ENCODE measurements at regions not wholly inside any gene's neighbourhood (a gene's known extent, or its start where the extent isn't known, plus 50 kb on each side); places are given as distances from the start of the nearest gene placed in this dataset.

DNA sequence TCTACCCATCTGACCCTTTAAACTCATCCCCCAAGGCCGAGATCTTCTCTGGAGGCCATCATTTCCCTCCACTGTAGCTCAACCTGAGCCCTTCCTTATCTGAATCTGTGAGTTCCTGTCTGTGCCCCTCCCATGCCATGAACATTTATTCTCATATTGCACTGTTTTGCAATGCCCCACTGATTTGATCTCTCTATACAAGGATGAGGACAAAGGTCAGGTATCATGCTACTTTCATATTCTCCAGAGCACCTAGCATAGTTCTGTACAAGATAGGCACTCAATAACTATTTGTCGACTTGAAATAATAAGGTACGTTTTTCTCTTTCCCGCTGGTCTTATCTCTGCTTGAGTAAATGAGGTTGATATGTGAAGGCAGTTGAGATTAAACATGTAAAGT is 135.5 kb downstream of the KLF5 start:
- H3K4me3 ChIP-seq (ENCODE audit: low read length), result no peak overlapping the region
- H3K36me3 ChIP-seq (ENCODE audit: control insufficient read depth, insufficient read depth, low read length), result no peaks in the 10 kb centered on the region
- no peaks in the 10 kb centered on the region for H3K4me1 ChIP-seq (ENCODE audit: control insufficient read depth, insufficient read depth, low read length)
- H3K9ac ChIP-seq (ENCODE audit: low read length), result no peak overlapping the region
- no peak overlapping the region for H3K27ac ChIP-seq (ENCODE audit: low read depth, low read length)
- H3K27me3 ChIP-seq (ENCODE audit: control insufficient read depth, insufficient read depth, low read length), result no peaks in the 10 kb centered on the region

DNA sequence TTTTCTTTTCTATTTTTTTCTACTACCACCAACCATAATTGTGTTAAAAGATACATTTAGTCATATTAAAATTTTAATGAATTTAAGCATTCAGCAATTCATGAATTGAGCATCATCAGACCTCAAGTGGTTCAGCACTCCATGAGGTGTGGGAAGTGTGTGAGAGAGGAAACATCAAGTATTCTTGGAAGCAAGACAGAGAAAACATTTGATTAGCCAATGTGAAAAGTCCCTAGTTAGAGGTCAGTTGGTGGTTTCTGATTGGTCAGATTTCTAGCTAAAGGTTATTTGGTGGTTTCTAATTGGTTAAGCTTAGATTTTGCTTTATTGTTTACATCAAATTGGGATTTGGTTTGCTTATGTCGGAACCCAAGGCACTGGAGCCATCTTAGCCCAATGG is 134.7 kb downstream of the KLF5 start:
- Histone ChIP-seq H3K27ac (ENCODE audit: low read depth, low read length) (no peak overlapping the region), H3K9ac (ENCODE audit: low read length) (no peak overlapping the region), H3K36me3 (ENCODE audit: control insufficient read depth, insufficient read depth, low read length) (no peaks in the 10 kb centered on the region), H3K4me1 (ENCODE audit: control insufficient read depth, insufficient read depth, low read length) (no peaks in the 10 kb centered on the region), H3K4me3 (ENCODE audit: low read length) (no peak overlapping the region), H3K27me3 (ENCODE audit: control insufficient read depth, insufficient read depth, low read length) (no peaks in the 10 kb centered on the region)

DNA sequence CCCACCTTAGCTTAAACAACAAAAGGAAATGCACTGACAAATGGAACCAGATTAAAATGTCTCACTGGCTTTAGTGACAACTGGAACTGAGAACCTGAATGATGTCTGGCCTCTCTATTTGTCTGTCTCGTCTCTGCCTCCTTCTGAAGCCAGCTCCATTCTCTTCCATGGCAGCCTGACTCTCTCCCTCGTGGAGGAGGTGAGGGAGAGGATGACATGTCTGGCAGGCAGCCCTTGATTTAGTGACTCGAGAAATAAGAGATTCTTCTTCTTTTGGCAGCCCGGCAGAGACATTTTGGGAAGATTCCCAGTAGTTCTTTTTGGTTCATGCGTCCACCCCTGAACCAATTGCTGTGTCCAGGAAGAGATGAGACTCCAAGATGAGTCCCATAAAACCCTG is 131.7 kb downstream of the KLF5 start:
- H3K4me1 ChIP-seq (ENCODE audit: control insufficient read depth, insufficient read depth, low read length), result no peaks in the 10 kb centered on the region
- no peak overlapping the region for H3K27ac ChIP-seq (ENCODE audit: low read depth, low read length)
- no peaks in the 10 kb centered on the region for H3K27me3 ChIP-seq (ENCODE audit: control insufficient read depth, insufficient read depth, low read length)
- H3K4me3 ChIP-seq (ENCODE audit: low read length), result no peak overlapping the region
- no peaks in the 10 kb centered on the region for H3K36me3 ChIP-seq (ENCODE audit: control insufficient read depth, insufficient read depth, low read length)
- H3K9ac ChIP-seq (ENCODE audit: low read length), result no peak overlapping the region

DNA sequence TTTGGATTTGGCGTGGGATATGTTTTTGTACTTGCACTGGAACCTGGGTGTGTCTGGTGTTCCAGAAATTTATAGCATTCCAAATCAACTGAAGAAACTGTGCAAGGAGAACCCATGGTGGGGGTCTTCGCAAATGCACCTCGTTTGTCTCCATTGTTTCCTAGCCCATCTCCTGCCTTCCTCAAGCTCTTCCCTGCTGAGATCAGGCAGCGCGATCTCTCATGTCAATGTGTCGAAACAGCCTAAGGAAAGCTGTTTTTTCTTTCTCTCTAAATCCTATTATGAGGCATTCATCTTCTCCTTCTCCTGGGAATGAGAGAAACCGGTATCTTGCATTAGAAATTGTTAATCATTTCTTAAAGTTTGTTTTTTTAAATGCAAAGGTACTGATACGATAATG is 131.0 kb downstream of the KLF5 start:
- H3K4me3 ChIP-seq (ENCODE audit: low read length), result no peak overlapping the region
- no peaks in the 10 kb centered on the region for H3K27me3 ChIP-seq (ENCODE audit: control insufficient read depth, insufficient read depth, low read length)
- H3K27ac ChIP-seq (ENCODE audit: low read depth, low read length), result no peak overlapping the region
- H3K36me3 ChIP-seq (ENCODE audit: control insufficient read depth, insufficient read depth, low read length), result no peaks in the 10 kb centered on the region
- no peaks in the 10 kb centered on the region for H3K4me1 ChIP-seq (ENCODE audit: control insufficient read depth, insufficient read depth, low read length)
- no peak overlapping the region for H3K9ac ChIP-seq (ENCODE audit: low read length)

DNA sequence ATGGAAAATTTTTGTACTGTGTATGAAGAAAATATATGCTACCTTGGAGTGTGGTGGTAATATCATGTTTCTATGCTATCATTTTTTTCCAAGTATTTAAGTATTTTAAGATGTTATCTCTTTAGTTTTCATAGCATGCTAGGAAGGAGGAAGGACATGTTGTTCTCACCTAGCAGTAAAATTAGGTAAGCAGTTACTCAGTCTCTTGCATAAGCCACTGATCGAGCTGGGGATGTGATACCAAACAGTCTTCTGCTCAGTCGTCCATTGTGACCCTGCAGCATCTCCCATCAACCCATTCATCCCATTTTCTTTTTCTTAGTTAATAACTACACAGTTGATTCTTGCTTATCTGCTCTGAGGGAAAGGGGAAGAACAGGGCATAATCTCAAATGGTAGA is 130.6 kb downstream of the KLF5 start:
- Histone ChIP-seq H3K4me3 (ENCODE audit: low read length) (no peak overlapping the region), H3K9ac (ENCODE audit: low read length) (no peak overlapping the region), H3K4me1 (ENCODE audit: control insufficient read depth, insufficient read depth, low read length) (no peaks in the 10 kb centered on the region), H3K36me3 (ENCODE audit: control insufficient read depth, insufficient read depth, low read length) (no peaks in the 10 kb centered on the region), H3K27ac (ENCODE audit: low read depth, low read length) (no peak overlapping the region), H3K27me3 (ENCODE audit: control insufficient read depth, insufficient read depth, low read length) (no peaks in the 10 kb centered on the region)

DNA sequence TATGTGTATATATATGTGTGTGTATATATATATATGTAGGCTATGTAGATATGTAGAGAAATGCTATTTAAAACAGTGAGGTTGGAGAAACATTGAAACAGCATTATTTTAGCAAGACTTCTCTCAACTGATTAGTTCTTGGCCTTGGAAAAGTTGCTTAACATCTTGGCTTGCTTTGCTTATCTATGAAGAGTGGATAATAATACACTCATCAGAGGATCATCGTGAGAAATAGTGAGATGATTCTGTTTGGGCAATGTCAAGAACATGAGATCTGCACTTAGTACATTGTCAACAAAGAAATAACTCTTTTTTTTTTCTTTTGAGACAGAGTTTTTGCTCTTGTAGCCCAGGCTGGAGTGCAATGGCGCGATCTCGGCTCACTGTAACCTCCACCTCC is 128.3 kb downstream of the KLF5 start:
- Histone ChIP-seq H3K27me3 (ENCODE audit: control insufficient read depth, insufficient read depth, low read length) (no peaks in the 10 kb centered on the region), H3K27ac (ENCODE audit: low read depth, low read length) (no peak overlapping the region), H3K4me1 (ENCODE audit: control insufficient read depth, insufficient read depth, low read length) (no peaks in the 10 kb centered on the region), H3K9ac (ENCODE audit: low read length) (no peak overlapping the region), H3K4me3 (ENCODE audit: low read length) (no peak overlapping the region), H3K36me3 (ENCODE audit: control insufficient read depth, insufficient read depth, low read length) (no peaks in the 10 kb centered on the region)

DNA sequence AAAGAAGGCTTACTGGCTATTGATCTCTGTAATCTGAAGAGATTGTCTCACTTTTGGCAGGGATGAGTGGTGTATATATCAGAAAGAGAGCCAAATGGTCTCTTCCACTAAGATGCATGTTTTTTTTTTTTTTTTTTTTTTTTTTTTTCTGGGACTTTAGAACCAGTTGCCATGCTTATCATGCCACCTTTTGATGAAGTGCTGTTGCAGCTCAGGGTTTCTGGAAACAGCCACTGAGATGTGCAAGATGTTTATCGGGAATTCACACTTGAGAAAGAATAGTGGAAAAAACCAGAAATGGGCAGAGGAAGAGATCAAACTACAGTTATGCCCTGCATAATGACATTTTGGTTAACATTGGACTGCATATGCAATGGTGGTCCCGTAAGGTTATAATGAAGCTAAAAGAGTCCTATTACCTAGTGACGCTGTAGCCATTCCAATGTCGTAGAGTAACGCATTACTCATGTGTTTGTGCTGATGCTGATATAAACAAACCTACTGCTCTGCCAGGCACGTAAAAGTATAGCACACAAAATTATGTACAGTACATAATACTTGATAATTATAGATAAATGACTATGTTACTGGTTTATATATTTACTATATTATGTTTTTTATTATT is 121.0 kb downstream of the KLF5 start:
- Histone ChIP-seq H3K4me1 (ENCODE audit: control insufficient read depth, insufficient read depth, low read length) (no peaks in the 10 kb centered on the region), H3K4me3 (ENCODE audit: low read length) (no peak overlapping the region), H3K27me3 (ENCODE audit: control insufficient read depth, insufficient read depth, low read length) (no peaks in the 10 kb centered on the region), H3K36me3 (ENCODE audit: control insufficient read depth, insufficient read depth, low read length) (no peaks in the 10 kb centered on the region), H3K27ac (ENCODE audit: low read depth, low read length) (no peak overlapping the region), H3K9ac (ENCODE audit: low read length) (no peak overlapping the region)

DNA sequence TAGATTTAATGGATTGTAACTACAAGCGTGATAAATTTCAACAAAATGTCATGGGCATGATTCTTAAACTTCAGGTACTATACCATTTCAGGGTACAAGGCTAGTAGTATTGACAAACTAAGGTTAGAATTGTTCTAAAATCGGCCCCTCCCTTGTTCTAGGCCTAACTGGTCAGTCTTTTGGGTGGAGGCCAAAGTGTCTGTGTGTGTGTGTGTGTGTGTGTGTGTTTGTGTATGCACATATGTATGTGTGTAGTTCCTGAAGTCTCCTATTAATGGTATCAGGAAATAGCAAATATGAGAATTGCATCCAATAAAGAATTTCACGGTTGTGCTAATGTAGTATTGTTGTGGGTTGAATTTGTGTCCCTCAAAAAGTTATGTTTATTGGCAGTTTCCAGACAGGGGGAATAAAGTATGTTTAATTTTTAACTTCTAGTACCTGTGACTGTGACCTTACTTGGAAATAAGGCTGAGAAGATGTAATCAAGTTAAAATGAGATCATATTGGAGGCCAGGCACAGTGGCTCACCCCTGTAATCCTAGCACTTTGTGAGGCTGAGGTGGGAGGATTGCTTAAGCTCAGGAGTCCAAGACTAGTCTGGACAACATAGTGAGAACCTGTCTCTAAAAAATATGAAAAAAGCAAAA is 119.2 kb downstream of the KLF5 start:
- no peaks in the 10 kb centered on the region for H3K27me3 ChIP-seq (ENCODE audit: control insufficient read depth, insufficient read depth, low read length)

DNA sequence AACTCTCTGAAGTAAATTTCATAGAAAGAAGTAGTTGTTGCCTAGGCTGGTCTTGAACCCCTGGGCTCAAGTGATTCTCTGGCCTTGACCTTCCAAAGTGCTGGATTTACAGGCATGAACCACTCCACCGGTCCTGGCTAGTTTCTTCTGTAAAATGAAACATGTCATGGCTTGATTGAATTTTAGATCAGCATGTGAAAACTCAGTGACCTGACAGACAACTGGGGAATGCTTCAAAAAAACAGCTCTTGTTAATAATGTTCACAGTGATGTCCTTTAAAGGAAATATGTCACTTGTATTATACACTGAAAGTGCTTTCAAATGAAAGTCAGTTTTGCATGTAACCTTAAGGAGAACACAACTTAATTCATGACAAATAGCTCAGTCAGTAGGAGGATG is 118.2 kb downstream of the KLF5 start:
- H3K27me3 ChIP-seq (ENCODE audit: control insufficient read depth, insufficient read depth, low read length), result no peaks in the 10 kb centered on the region
- no peaks in the 10 kb centered on the region for H3K4me1 ChIP-seq (ENCODE audit: control insufficient read depth, insufficient read depth, low read length)
- H3K4me3 ChIP-seq (ENCODE audit: low read length), result no peak overlapping the region
- no peaks in the 10 kb centered on the region for H3K36me3 ChIP-seq (ENCODE audit: control insufficient read depth, insufficient read depth, low read length)
- H3K9ac ChIP-seq (ENCODE audit: low read length), result no peak overlapping the region
- no peak overlapping the region for H3K27ac ChIP-seq (ENCODE audit: low read depth, low read length)

More for the DNA sequence above, 119.2 kb downstream of the KLF5 start:
- Histone ChIP-seq H3K9ac (ENCODE audit: low read length) (no peak overlapping the region), H3K4me3 (ENCODE audit: low read length) (no peak overlapping the region), H3K27ac (ENCODE audit: low read depth, low read length) (no peak overlapping the region), H3K4me1 (ENCODE audit: control insufficient read depth, insufficient read depth, low read length) (no peaks in the 10 kb centered on the region), H3K36me3 (ENCODE audit: control insufficient read depth, insufficient read depth, low read length) (no peaks in the 10 kb centered on the region)

DNA sequence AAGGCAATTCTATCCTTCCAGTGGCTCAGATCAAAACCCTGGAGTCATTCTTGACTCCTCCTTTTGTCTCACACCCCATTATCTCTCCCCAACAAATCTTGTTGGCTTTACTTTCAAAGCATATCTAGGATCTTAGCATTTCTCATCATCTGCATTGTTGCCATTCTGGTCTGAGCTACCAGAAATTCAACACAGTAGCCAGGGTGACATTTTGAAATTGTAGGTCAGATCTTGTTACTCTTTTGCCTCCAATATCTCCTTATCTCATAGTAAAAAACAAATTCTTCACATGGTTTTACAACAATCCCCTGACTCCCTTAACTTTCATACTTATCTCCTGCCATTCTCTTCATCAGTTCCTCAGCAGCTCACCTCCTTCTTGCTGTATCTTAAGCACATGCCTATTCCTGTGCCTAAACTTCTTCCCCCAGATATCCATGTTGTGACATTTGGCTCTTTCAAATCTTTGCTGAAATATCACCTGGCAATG is 115.8 kb downstream of the KLF5 start:
- H3K36me3 ChIP-seq (ENCODE audit: control insufficient read depth, insufficient read depth, low read length), result no peaks in the 10 kb centered on the region
- H3K4me3 ChIP-seq (ENCODE audit: low read length), result no peak overlapping the region
- no peaks in the 10 kb centered on the region for H3K4me1 ChIP-seq (ENCODE audit: control insufficient read depth, insufficient read depth, low read length)
- H3K27ac ChIP-seq (ENCODE audit: low read depth, low read length), result no peak overlapping the region
- H3K27me3 ChIP-seq (ENCODE audit: control insufficient read depth, insufficient read depth, low read length), result no peaks in the 10 kb centered on the region
- H3K9ac ChIP-seq (ENCODE audit: low read length), result no peak overlapping the region

DNA sequence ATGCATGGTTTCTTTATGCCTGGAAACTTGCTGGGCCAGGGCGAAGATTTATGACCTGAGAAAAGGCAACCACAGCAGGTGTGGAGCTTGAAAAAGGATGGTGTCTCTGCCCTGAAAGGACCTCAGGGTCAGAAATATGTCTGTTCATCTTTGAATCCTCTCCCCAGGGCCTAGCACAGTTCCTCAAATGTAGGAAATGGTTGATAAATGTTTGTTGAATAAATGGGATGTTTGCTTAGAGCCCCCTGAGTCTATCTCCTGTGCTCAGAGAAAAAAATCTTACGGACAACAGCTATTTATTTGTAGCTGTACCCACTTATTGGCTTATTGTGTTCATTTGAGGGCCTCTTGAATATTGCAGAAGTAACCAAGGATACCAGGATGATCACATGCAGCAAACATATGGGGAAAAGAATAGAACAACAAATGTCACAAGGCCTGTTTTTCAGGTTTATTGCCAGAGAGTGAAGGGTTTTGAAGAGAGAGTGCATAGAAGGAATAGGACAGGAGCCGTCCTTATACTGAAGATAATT is 114.5 kb downstream of the KLF5 start:
- Histone ChIP-seq H3K27ac (ENCODE audit: low read depth, low read length) (no peak overlapping the region), H3K9ac (ENCODE audit: low read length) (no peak overlapping the region), H3K27me3 (ENCODE audit: control insufficient read depth, insufficient read depth, low read length) (no peaks in the 10 kb centered on the region), H3K36me3 (ENCODE audit: control insufficient read depth, insufficient read depth, low read length) (no peaks in the 10 kb centered on the region), H3K4me1 (ENCODE audit: control insufficient read depth, insufficient read depth, low read length) (no peaks in the 10 kb centered on the region), H3K4me3 (ENCODE audit: low read length) (no peak overlapping the region)

DNA sequence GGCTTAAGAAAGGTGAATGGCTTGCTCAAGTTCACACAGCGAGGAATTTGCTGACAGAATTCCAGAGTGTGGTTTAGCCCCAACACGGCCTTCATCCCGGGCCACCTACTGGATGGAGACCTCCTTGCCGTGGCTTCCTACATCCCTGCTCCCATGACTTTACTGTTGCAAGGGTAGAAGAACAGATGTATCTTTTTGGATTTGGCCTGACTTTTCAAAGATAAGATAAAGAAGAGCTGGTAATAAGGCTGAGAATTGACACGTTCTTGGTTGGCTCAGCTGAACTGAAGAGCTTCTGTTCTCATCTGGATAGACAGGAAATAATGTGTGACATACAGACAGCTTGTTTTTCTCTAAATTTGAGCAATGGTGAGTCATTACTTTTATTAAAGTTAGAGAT is 113.1 kb downstream of the KLF5 start:
- Histone ChIP-seq H3K4me3 (ENCODE audit: low read length) (no peak overlapping the region), H3K9ac (ENCODE audit: low read length) (no peak overlapping the region), H3K27ac (ENCODE audit: low read depth, low read length) (no peak overlapping the region), H3K36me3 (ENCODE audit: control insufficient read depth, insufficient read depth, low read length) (no peaks in the 10 kb centered on the region), H3K4me1 (ENCODE audit: control insufficient read depth, insufficient read depth, low read length) (no peaks in the 10 kb centered on the region), H3K27me3 (ENCODE audit: control insufficient read depth, insufficient read depth, low read length) (no peaks in the 10 kb centered on the region)

DNA sequence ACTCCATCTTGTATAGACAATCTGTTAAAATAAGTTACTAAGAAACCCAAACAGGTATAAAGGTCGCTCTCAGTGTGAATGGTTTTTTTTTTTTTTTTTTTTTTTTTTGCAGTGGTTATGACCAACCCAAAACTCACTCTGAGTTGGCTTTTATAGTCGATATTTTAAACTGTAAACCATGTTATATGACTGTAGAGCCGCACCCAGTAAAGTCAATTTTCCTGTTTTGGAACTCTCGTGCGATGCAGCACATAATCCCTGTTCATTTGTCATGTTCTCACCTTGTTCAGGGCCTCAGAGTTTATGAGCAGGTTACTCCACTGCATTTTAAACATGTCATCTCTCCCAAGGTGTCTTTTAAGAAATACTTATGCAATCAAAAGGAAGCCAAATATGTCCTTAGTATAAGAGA is 112.5 kb downstream of the KLF5 start:
- no peak overlapping the region for H3K9ac ChIP-seq (ENCODE audit: low read length)
- no peak overlapping the region for H3K4me3 ChIP-seq (ENCODE audit: low read length)
- no peaks in the 10 kb centered on the region for H3K4me1 ChIP-seq (ENCODE audit: control insufficient read depth, insufficient read depth, low read length)
- no peak overlapping the region for H3K27ac ChIP-seq (ENCODE audit: low read depth, low read length)
- H3K36me3 ChIP-seq (ENCODE audit: control insufficient read depth, insufficient read depth, low read length), result no peaks in the 10 kb centered on the region
- no peaks in the 10 kb centered on the region for H3K27me3 ChIP-seq (ENCODE audit: control insufficient read depth, insufficient read depth, low read length)

All from rectal smooth muscle tissue (tissue), 1 donor.